CD14-positive monocyte (primary cell): ENCODE measurements at regions not wholly inside any gene's neighbourhood (a gene's known extent, or its start where the extent isn't known, plus 50 kb on each side); places are given as distances from the start of the nearest gene placed in this dataset.

Experiments
- DNase-seq, 3 donors: peaks; one replicate each; pipeline ENCODE4 v3.0.0-alpha.2; 2011 to 2022
- H2AFZ ChIP-seq: 2 replicates; pipeline ENCODE4 v1.6.0; 2012; ENCODE audit warnings: mild to moderate bottlenecking, low read depth, low read length, inconsistent platforms; ENCODE audit not compliant: insufficient read depth, poor library complexity, severe bottlenecking
- H3K27ac ChIP-seq, 2 donors: 1 replicate in 1 of 2; 2 replicates in 1 of 2; pipeline ENCODE4 v1.5.1; 2012 to 2013; ENCODE audit warnings: low read length in 2 of 2, control low read depth in 1 of 2, inconsistent platforms in 1 of 2, low read depth in 1 of 2, mild to moderate bottlenecking in 1 of 2
- H3K27me3 ChIP-seq, 2 donors: one replicate each; pipeline versions ENCODE4 v1.6.0 to v1.6.1; 2011 to 2013; ENCODE audit warnings: low read length in 2 of 2; ENCODE audit not compliant: control insufficient read depth in 2 of 2, insufficient read depth in 2 of 2
- H3K36me3 ChIP-seq, 2 donors: replicated peaks in 1 of 2; 1 replicate in 1 of 2; 2 replicates in 1 of 2; pipeline versions ENCODE4 v1.5.1 to v1.6.1; 2012 to 2013; ENCODE audit warnings: low read length in 2 of 2, control low read depth in 1 of 2, inconsistent platforms in 1 of 2, mild to moderate bottlenecking in 1 of 2; ENCODE audit not compliant: insufficient read depth in 2 of 2, control insufficient read depth in 1 of 2
- H3K4me1 ChIP-seq, 2 donors: 1 replicate in 1 of 2; 2 replicates in 1 of 2; pipeline versions ENCODE4 v1.5.1 to v1.6.1; 2012 to 2013; ENCODE audit warnings: low read length in 2 of 2, control low read depth in 1 of 2, inconsistent platforms in 1 of 2, mild to moderate bottlenecking in 1 of 2, moderate library complexity in 1 of 2; ENCODE audit not compliant: insufficient read depth in 2 of 2, control insufficient read depth in 1 of 2
- H3K4me2 ChIP-seq: replicated peaks from 2 replicates; pipeline ENCODE3; 2012; ENCODE audit warnings: low read length, moderate library complexity, mild to moderate bottlenecking; ENCODE audit not compliant: poor library complexity, severe bottlenecking; ENCODE audit errors: extremely low read depth
- H3K4me3 ChIP-seq, 3 experiments: fragments of 200-600 bp in 1 of 3; sonication (generic) in 1 of 3; replicated peaks in 1 of 3; 1 replicate in 2 of 3; 2 replicates in 1 of 3; pipeline ENCODE4 v1.5.1; 2011 to 2013; ENCODE audit warnings: low read length in 3 of 3, mild to moderate bottlenecking in 3 of 3, control low read depth in 2 of 3, low read depth in 2 of 3, inconsistent platforms in 1 of 3, moderate library complexity in 1 of 3
- H3K79me2 ChIP-seq: 2 replicates; pipeline ENCODE4 v1.6.0; 2012; ENCODE audit warnings: mild to moderate bottlenecking, control low read depth, inconsistent platforms, low read length, moderate library complexity; ENCODE audit not compliant: insufficient read depth
- H3K9ac ChIP-seq: 2 replicates; pipeline ENCODE4 v1.6.0; 2017; ENCODE audit warnings: low read length, mild to moderate bottlenecking; ENCODE audit not compliant: insufficient read depth, poor library complexity, severe bottlenecking
- H3K9me3 ChIP-seq, 2 donors: replicated peaks in 1 of 2; 1 replicate in 1 of 2; 2 replicates in 1 of 2; pipeline versions ENCODE4 v1.5.1 to v1.6.1; 2012 to 2013; ENCODE audit warnings: low read length in 2 of 2, control low read depth in 1 of 2; ENCODE audit not compliant: control insufficient read depth in 1 of 2, insufficient read depth in 1 of 2
- H4K20me1 ChIP-seq: 2 replicates; pipeline ENCODE4 v1.6.0; 2012; ENCODE audit warnings: mild to moderate bottlenecking, low read length, control low read depth, moderate library complexity; ENCODE audit not compliant: insufficient read depth
- H3K27ac Mint-ChIP-seq, 7 donors: one replicate each; pipeline ENCODE4 v1.8.0; 2020; ENCODE audit warnings: mild to moderate bottlenecking in 7 of 7, mixed read lengths in 7 of 7, moderate library complexity in 6 of 7, inconsistent platforms in 2 of 7
- H3K27me3 Mint-ChIP-seq, 3 donors: one replicate each; pipeline ENCODE4 v1.8.0; 2021 to 2022; ENCODE audit warnings: low read depth in 3 of 3, mild to moderate bottlenecking in 3 of 3, mixed read lengths in 3 of 3, moderate library complexity in 3 of 3, inconsistent platforms in 1 of 3
- H3K36me3 Mint-ChIP-seq, 2 donors: one replicate each; pipeline ENCODE4 v1.8.0; 2020; ENCODE audit warnings: mixed read lengths in 2 of 2, inconsistent platforms in 1 of 2, mild to moderate bottlenecking in 1 of 2
- H3K4me1 Mint-ChIP-seq: one replicate; pipeline ENCODE4 v1.8.0; 2020; ENCODE audit warnings: mild to moderate bottlenecking, mixed read lengths
- H3K4me3 Mint-ChIP-seq, 2 donors: one replicate each; pipeline ENCODE4 v1.8.0; 2020; ENCODE audit warnings: mild to moderate bottlenecking in 2 of 2, mixed read lengths in 2 of 2, moderate library complexity in 1 of 2
- H3K9me3 Mint-ChIP-seq, 7 donors: one replicate each; pipeline ENCODE4 v1.8.0; 2020 to 2022; ENCODE audit warnings: mixed read lengths in 7 of 7, mild to moderate bottlenecking in 6 of 7, moderate library complexity in 6 of 7, inconsistent platforms in 2 of 7
- WGBS: methylation state at CpG from one replicate; pipeline ENCODE4 v1.1.5; 2013; ENCODE audit warnings: missing lambda C conversion rate; ENCODE audit not compliant: insufficient coverage; 5-methylcytosine and 5-hydroxymethylcytosine counted together
- intact Hi-C, 2 donors: fragments of 100-400 bp; cut with micrococcal nuclease; formaldehyde crosslinking; loops; one replicate each; pipeline versions ENCODE4 v1.15.0 to v1.15.1; 2023
- TF ChIP-seq, protein P1 (sequence below): fragments of 200-600 bp; IDR thresholded peaks from one replicate; pipeline ENCODE4 v1.8.0; 2022; ENCODE audit warnings: antibody characterized with exemption, mild to moderate bottlenecking

DNA sequence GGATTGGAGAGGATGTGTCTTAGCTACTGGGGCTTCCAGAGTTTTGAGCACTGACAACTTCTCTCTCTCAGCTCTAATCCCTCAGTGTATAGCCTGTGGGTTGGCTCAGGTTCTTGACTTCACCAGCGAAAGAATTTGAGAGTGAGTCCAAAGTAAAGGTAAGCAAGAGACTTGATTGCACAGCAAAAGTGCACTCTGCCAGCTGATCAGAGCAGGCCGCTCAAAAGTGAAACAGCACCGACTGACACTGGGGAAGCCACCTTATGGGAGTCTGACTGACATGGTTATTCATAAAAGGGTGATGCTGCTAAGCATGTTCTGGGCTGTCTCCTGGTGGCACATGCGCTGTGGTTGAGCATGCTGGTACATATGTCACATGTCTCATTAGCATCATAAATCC is 389.5 kb downstream of the CBLN4 start:
- Mint-ChIP-seq H3K4me1 (no peaks in the 10 kb centered on the region), H3K27ac (no peak overlapping the region), H3K27me3 (no peaks in the 10 kb centered on the region), H3K36me3 (no peaks in the 10 kb centered on the region), H3K9me3 (peaks cover 0 to 14% (median 7%) of the 10 kb centered on the region in 7 donors), H3K4me3 (no peak overlapping the region)
- DNase-seq: no peak
- H3K4me3 ChIP-seq: no peak overlapping the region
- H4K20me1 ChIP-seq: no peaks in the 10 kb centered on the region
- 92% methylated on average over 3 of the region's 4 CpGs for WGBS
- no peaks in the 10 kb centered on the region for H3K4me1 ChIP-seq
- no peaks in the 10 kb centered on the region for H3K79me2 ChIP-seq
- H3K27ac ChIP-seq: no peak overlapping the region
- H2AFZ ChIP-seq: no peak overlapping the region
- H3K27me3 ChIP-seq: no peaks in the 10 kb centered on the region
- peaks cover 2 to 8% of the 10 kb centered on the region in 2 donors for H3K9me3 ChIP-seq
- no peak overlapping the region for H3K9ac ChIP-seq
- TF ChIP-seq, protein P1, sequence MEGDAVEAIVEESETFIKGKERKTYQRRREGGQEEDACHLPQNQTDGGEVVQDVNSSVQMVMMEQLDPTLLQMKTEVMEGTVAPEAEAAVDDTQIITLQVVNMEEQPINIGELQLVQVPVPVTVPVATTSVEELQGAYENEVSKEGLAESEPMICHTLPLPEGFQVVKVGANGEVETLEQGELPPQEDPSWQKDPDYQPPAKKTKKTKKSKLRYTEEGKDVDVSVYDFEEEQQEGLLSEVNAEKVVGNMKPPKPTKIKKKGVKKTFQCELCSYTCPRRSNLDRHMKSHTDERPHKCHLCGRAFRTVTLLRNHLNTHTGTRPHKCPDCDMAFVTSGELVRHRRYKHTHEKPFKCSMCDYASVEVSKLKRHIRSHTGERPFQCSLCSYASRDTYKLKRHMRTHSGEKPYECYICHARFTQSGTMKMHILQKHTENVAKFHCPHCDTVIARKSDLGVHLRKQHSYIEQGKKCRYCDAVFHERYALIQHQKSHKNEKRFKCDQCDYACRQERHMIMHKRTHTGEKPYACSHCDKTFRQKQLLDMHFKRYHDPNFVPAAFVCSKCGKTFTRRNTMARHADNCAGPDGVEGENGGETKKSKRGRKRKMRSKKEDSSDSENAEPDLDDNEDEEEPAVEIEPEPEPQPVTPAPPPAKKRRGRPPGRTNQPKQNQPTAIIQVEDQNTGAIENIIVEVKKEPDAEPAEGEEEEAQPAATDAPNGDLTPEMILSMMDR: no peak
- H3K36me3 ChIP-seq: no peaks in the 10 kb centered on the region
- intact Hi-C loops: no loop called here
- no peak overlapping the region for H3K4me2 ChIP-seq

DNA sequence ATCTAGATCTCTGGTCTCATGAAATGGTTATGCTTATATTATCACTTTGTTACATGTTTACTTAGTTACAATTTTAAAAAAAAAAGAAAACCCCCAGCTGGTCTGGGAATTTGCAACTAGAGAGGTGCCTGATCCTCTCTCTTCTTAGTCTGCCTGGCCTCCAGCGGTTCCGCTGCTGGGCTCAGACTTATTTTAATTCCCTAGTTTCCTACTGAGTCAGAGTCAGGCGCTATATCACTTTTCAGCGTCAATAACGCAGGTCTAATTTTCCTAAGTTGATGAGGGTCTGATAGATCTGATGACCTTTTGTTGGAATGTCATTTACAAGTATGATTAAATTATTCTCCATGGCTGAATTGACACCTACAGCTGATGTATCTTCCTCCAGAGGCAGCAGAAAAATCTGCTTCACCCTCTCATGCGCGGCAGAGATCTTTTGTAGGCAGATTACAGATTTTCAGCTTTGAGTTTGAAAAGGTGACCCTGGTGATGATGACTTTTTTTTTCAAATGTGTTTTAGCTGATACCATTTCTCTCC is 391.0 kb downstream of the CBLN4 start:
- H3K9me3 ChIP-seq: peaks cover 4 to 8% of the 10 kb centered on the region in 2 donors
- H3K4me3 ChIP-seq: no peak overlapping the region
- H3K27me3 ChIP-seq: no peaks in the 10 kb centered on the region
- no peaks in the 10 kb centered on the region for H3K4me1 ChIP-seq
- DNase-seq: no peak
- intact Hi-C loops: no loop called here
- H3K4me1 Mint-ChIP-seq: no peaks in the 10 kb centered on the region
- H3K27me3 Mint-ChIP-seq: peaks cover 0 to 1% (median 0%) of the 10 kb centered on the region in 3 donors
- no peaks in the 10 kb centered on the region for H4K20me1 ChIP-seq
- H2AFZ ChIP-seq: no peak overlapping the region
- H3K27ac Mint-ChIP-seq: no peak overlapping the region
- H3K27ac ChIP-seq: no peak overlapping the region
- H3K36me3 ChIP-seq: no peaks in the 10 kb centered on the region
- peaks cover 0 to 14% (median 8%) of the 10 kb centered on the region in 7 donors for H3K9me3 Mint-ChIP-seq
- H3K9ac ChIP-seq: no peak overlapping the region
- TF ChIP-seq, protein P1: no peak
- whole genome bisulfite sequencing: no CpG with 5 or more reads among the region's 7 CpGs
- H3K36me3 Mint-ChIP-seq: no peaks in the 10 kb centered on the region
- H3K79me2 ChIP-seq: no peaks in the 10 kb centered on the region
- no peak overlapping the region for H3K4me2 ChIP-seq
- H3K4me3 Mint-ChIP-seq: no peak overlapping the region
